ENCODE measurements at regions not wholly inside any gene's neighbourhood (a gene's known extent, or its start where the extent isn't known, plus 50 kb on each side); places are given as distances from the start of the nearest gene placed in this dataset.
A peak's percentile ranks its signal among the peaks of the same experiment; 100 is the strongest.

GRCh38 chr6:141956046-141956761 lies 176.5 kb upstream of the GJE1 start:
- no peak overlapping the region for H3K4me3 ChIP-seq (ENCODE audit: low read length)
- H2BK120ac ChIP-seq (ENCODE audit: low read depth, low read length): peak overlapping the region; percentile 92
- no peak overlapping the region for H3K23ac ChIP-seq (ENCODE audit: low read length)
- no peaks in the 10 kb centered on the region for H3K27me3 ChIP-seq (ENCODE audit: insufficient read depth, low read length, poor library complexity)
- H2AK5ac ChIP-seq (ENCODE audit: low read length): peak overlapping the region; percentile 66
- peak overlapping the region; percentile 69 for H3K18ac ChIP-seq (ENCODE audit: low read length)
- H3K79me1 ChIP-seq (ENCODE audit: low read length): no peaks in the 10 kb centered on the region
- peak overlapping the region; percentile 90 for H3K4ac ChIP-seq (ENCODE audit: low read depth, low read length)
- WGBS (ENCODE audit: extremely low coverage, insufficient coverage, low lambda C conversion rate): no CpG with 5 or more reads among the region's 3 CpGs
- H3K56ac ChIP-seq (ENCODE audit: low read length): peak overlapping the region; percentile 49
- peak overlapping the region; percentile 68 for H4K5ac ChIP-seq (ENCODE audit: low read length)
- no peak overlapping the region for H2BK15ac ChIP-seq (replicated peaks; ENCODE audit: low read depth)
- no peak overlapping the region for H4K8ac ChIP-seq (ENCODE audit: low read depth, low read length)
- H3K9ac ChIP-seq (ENCODE audit: low read length): no peak overlapping the region
- H2BK5ac ChIP-seq (ENCODE audit: low read length): peak overlapping the region; percentile 51
- no peak overlapping the region for H3K4me2 ChIP-seq (ENCODE audit: low read length)
- peak; percentile 7 for DNase-seq
- no peaks in the 10 kb centered on the region for H3K36me3 ChIP-seq (ENCODE audit: control insufficient read depth, insufficient read depth, low read length)
- peak overlapping the region; percentile 39 for H3K27ac ChIP-seq (ENCODE audit: low read depth, low read length)
- peaks cover 13% of the 10 kb centered on the region for H3K4me1 ChIP-seq (ENCODE audit: control insufficient read depth, low read depth, low read length)
- H3K79me2 ChIP-seq (ENCODE audit: control insufficient read depth, insufficient read depth, low read length): no peaks in the 10 kb centered on the region

GRCh38 chr6:141953072-141953471 lies 179.7 kb upstream of the GJE1 start:
- Histone ChIP-seq H4K5ac (ENCODE audit: low read length) (no peak overlapping the region), H4K8ac (ENCODE audit: low read depth, low read length) (no peak overlapping the region), H3K4me2 (ENCODE audit: low read length) (no peak overlapping the region), H3K56ac (ENCODE audit: low read length) (no peak overlapping the region), H2BK15ac (replicated peaks; ENCODE audit: low read depth) (no peak overlapping the region), H3K4me3 (ENCODE audit: low read length) (no peak overlapping the region), H3K79me1 (ENCODE audit: low read length) (no peaks in the 10 kb centered on the region), H3K79me2 (ENCODE audit: control insufficient read depth, insufficient read depth, low read length) (no peaks in the 10 kb centered on the region), H3K4ac (ENCODE audit: low read depth, low read length) (no peak overlapping the region), H3K23ac (ENCODE audit: low read length) (no peak overlapping the region), H3K4me1 (ENCODE audit: control insufficient read depth, low read depth, low read length) (peaks cover 13% of the 10 kb centered on the region), H3K36me3 (ENCODE audit: control insufficient read depth, insufficient read depth, low read length) (no peaks in the 10 kb centered on the region), H2BK5ac (ENCODE audit: low read length) (no peak overlapping the region), H3K27me3 (ENCODE audit: insufficient read depth, low read length, poor library complexity) (no peaks in the 10 kb centered on the region), H2BK120ac (ENCODE audit: low read depth, low read length) (no peak overlapping the region), H2AK5ac (ENCODE audit: low read length) (no peak overlapping the region), H3K27ac (ENCODE audit: low read depth, low read length) (no peak overlapping the region), H3K9ac (ENCODE audit: low read length) (no peak overlapping the region), H3K18ac (ENCODE audit: low read length) (no peak overlapping the region)
- DNase-seq: no peak

- Histone ChIP-seq H3K56ac (ENCODE audit: low read length) (no peak overlapping the region), H3K4ac (ENCODE audit: low read depth, low read length) (no peak overlapping the region), H4K8ac (ENCODE audit: low read depth, low read length) (no peak overlapping the region), H2BK120ac (ENCODE audit: low read depth, low read length) (no peak overlapping the region), H3K79me1 (ENCODE audit: low read length) (no peaks in the 10 kb centered on the region), H2BK5ac (ENCODE audit: low read length) (no peak overlapping the region), H3K79me2 (ENCODE audit: control insufficient read depth, insufficient read depth, low read length) (no peaks in the 10 kb centered on the region), H3K27me3 (ENCODE audit: insufficient read depth, low read length, poor library complexity) (no peaks in the 10 kb centered on the region), H3K27ac (ENCODE audit: low read depth, low read length) (no peak overlapping the region), H3K18ac (ENCODE audit: low read length) (no peak overlapping the region), H3K9ac (ENCODE audit: low read length) (no peak overlapping the region), H2BK15ac (replicated peaks; ENCODE audit: low read depth) (no peak overlapping the region), H3K4me1 (ENCODE audit: control insufficient read depth, low read depth, low read length) (no peaks in the 10 kb centered on the region), H3K36me3 (ENCODE audit: control insufficient read depth, insufficient read depth, low read length) (no peaks in the 10 kb centered on the region), H2AK5ac (ENCODE audit: low read length) (no peak overlapping the region), H4K5ac (ENCODE audit: low read length) (no peak overlapping the region), H3K4me3 (ENCODE audit: low read length) (no peak overlapping the region), H3K4me2 (ENCODE audit: low read length) (no peak overlapping the region), H3K23ac (ENCODE audit: low read length) (no peak overlapping the region)
- DNase-seq: no peak
- no CpG with 5 or more reads among the region's 2 CpGs for WGBS (ENCODE audit: extremely low coverage, insufficient coverage, low lambda C conversion rate)
These were observed 186.2 kb upstream of the GJE1 start for GRCh38 chr6:141946502-141946901.

- Histone ChIP-seq H3K27me3 (ENCODE audit: insufficient read depth, low read length, poor library complexity) (no peaks in the 10 kb centered on the region), H2BK120ac (ENCODE audit: low read depth, low read length) (no peak overlapping the region), H4K5ac (ENCODE audit: low read length) (no peak overlapping the region), H3K36me3 (ENCODE audit: control insufficient read depth, insufficient read depth, low read length) (no peaks in the 10 kb centered on the region), H3K27ac (ENCODE audit: low read depth, low read length) (no peak overlapping the region), H3K18ac (ENCODE audit: low read length) (no peak overlapping the region), H3K4me3 (ENCODE audit: low read length) (no peak overlapping the region), H3K56ac (ENCODE audit: low read length) (no peak overlapping the region), H3K4me1 (ENCODE audit: control insufficient read depth, low read depth, low read length) (no peaks in the 10 kb centered on the region), H2AK5ac (ENCODE audit: low read length) (no peak overlapping the region), H3K79me2 (ENCODE audit: control insufficient read depth, insufficient read depth, low read length) (no peaks in the 10 kb centered on the region), H2BK5ac (ENCODE audit: low read length) (no peak overlapping the region), H3K4me2 (ENCODE audit: low read length) (no peak overlapping the region), H2BK15ac (replicated peaks; ENCODE audit: low read depth) (no peak overlapping the region), H3K79me1 (ENCODE audit: low read length) (no peaks in the 10 kb centered on the region), H3K4ac (ENCODE audit: low read depth, low read length) (no peak overlapping the region), H3K9ac (ENCODE audit: low read length) (no peak overlapping the region), H3K23ac (ENCODE audit: low read length) (no peak overlapping the region), H4K8ac (ENCODE audit: low read depth, low read length) (no peak overlapping the region)
- no peak for DNase-seq
- WGBS (ENCODE audit: extremely low coverage, insufficient coverage, low lambda C conversion rate): no CpG with 5 or more reads among the region's 1 CpG
These were observed 194.1 kb upstream of the GJE1 start for GRCh38 chr6:141938664-141939063.

GRCh38 chr6:141932685-141933084 lies 200.0 kb upstream of the GJE1 start:
- Histone ChIP-seq H2BK120ac (ENCODE audit: low read depth, low read length) (no peak overlapping the region), H3K56ac (ENCODE audit: low read length) (no peak overlapping the region), H3K27me3 (ENCODE audit: insufficient read depth, low read length, poor library complexity) (no peaks in the 10 kb centered on the region), H3K4me1 (ENCODE audit: control insufficient read depth, low read depth, low read length) (no peaks in the 10 kb centered on the region), H3K9ac (ENCODE audit: low read length) (no peak overlapping the region), H3K4me3 (ENCODE audit: low read length) (no peak overlapping the region), H3K27ac (ENCODE audit: low read depth, low read length) (no peak overlapping the region), H3K4me2 (ENCODE audit: low read length) (no peak overlapping the region), H2BK15ac (replicated peaks; ENCODE audit: low read depth) (no peak overlapping the region), H3K79me1 (ENCODE audit: low read length) (no peaks in the 10 kb centered on the region), H3K18ac (ENCODE audit: low read length) (no peak overlapping the region), H4K8ac (ENCODE audit: low read depth, low read length) (no peak overlapping the region), H3K79me2 (ENCODE audit: control insufficient read depth, insufficient read depth, low read length) (no peaks in the 10 kb centered on the region), H4K5ac (ENCODE audit: low read length) (no peak overlapping the region), H3K23ac (ENCODE audit: low read length) (no peak overlapping the region), H2AK5ac (ENCODE audit: low read length) (no peak overlapping the region), H2BK5ac (ENCODE audit: low read length) (no peak overlapping the region), H3K4ac (ENCODE audit: low read depth, low read length) (no peak overlapping the region), H3K36me3 (ENCODE audit: control insufficient read depth, insufficient read depth, low read length) (no peaks in the 10 kb centered on the region)
- WGBS (ENCODE audit: extremely low coverage, insufficient coverage, low lambda C conversion rate): no CpG with 5 or more reads among the region's 3 CpGs
- DNase-seq: no peak

All from mesendoderm (in vitro differentiated cells).